K562 (cell line): ENCODE measurements at regions not wholly inside any gene's neighbourhood (a gene's known extent, or its start where the extent isn't known, plus 50 kb on each side); places are given as distances from the start of the nearest gene placed in this dataset.

Experiments
- ATAC-seq: fragments of 200-7000 bp; cut with Tn5 transposase; 3 replicates; pipeline ENCODE4 v1.9.1; 2020; ENCODE audit warnings: moderate library complexity
- BruUV-seq: library from RNA; stranded (reverse); fragments of 400-500 nt; replicated peaks from 2 replicates; lab custom pipeline; 2021; lab: Mats Ljungman, UMichigan
- CTCF ChIA-PET: fragments of 300-600 bp; formaldehyde crosslinking; extraction: SDS; loops from one replicate; lab custom pipeline; 2021; ENCODE audit warnings: low intra/inter-chr PET ratio; lab: Yijun Ruan, JAX
- POLR2A ChIA-PET: fragments of 300-600, 350-650 bp; sonication (Branson Sonifier 250); formaldehyde crosslinking; extraction: SDS; loops from one replicate; lab custom pipeline; 2021; ENCODE audit warnings: antibody characterized with exemption, inconsistent platforms; lab: Yijun Ruan, JAX
- DNase-seq, 4 experiments: peaks; one replicate each; pipeline versions ENCODE4 v3.0.0 to v3.0.0-alpha.2; 2011 to 2018; ENCODE audit warnings: low spot score in 3 of 4, mixed read lengths in 3 of 4; ENCODE audit errors: extremely low read depth in 1 of 4
- FAIRE-seq: peaks from 2 replicates; lab custom pipeline; 2011; peaks lifted over from hg19 to GRCh38; lab: Jason Lieb, UNC
- H2AFZ ChIP-seq: 2 replicates; pipeline ENCODE4 v1.6.0; 2011; ENCODE audit warnings: low read depth, low read length, control low read depth, inconsistent platforms
- H3K27ac ChIP-seq: fragments of 200-600 bp; 3 replicates; pipeline ENCODE4 v1.8.0; 2011; ENCODE audit warnings: low read depth, mild to moderate bottlenecking, control low read depth, inconsistent platforms, low read length, moderate library complexity, mixed read lengths; ENCODE audit errors: extremely low read depth
- H3K27me3 ChIP-seq, 2 experiments: fragments of 300-600 bp in 1 of 2; 2 replicates in 1 of 2; 3 replicates in 1 of 2; pipeline versions ENCODE4 v1.6.0 to v1.8.0; 2011; ENCODE audit warnings: inconsistent platforms in 2 of 2, low read length in 2 of 2, mild to moderate bottlenecking in 1 of 2, mixed read lengths in 1 of 2, moderate library complexity in 1 of 2; ENCODE audit not compliant: control insufficient read depth in 2 of 2, insufficient read depth in 2 of 2
- H3K36me3 ChIP-seq: fragments of 300-600 bp; 3 replicates; pipeline ENCODE4 v1.8.0; 2011; ENCODE audit warnings: mild to moderate bottlenecking, low read length, inconsistent platforms; ENCODE audit not compliant: control insufficient read depth, insufficient read depth
- H3K4me1 ChIP-seq, 2 experiments: fragments of 200-600 bp in 1 of 2; replicated peaks in 1 of 2; 2 replicates in 1 of 2; 3 replicates in 1 of 2; pipeline versions ENCODE4 v1.5.1 to v1.8.0; 2011; ENCODE audit warnings: inconsistent platforms in 2 of 2, low read length in 2 of 2, mild to moderate bottlenecking in 1 of 2, mixed read lengths in 1 of 2, moderate library complexity in 1 of 2; ENCODE audit not compliant: control insufficient read depth in 2 of 2, insufficient read depth in 2 of 2
- H3K4me2 ChIP-seq: 2 replicates; pipeline ENCODE4 v1.6.1; 2011; ENCODE audit warnings: low read length, control low read depth, inconsistent platforms, mixed read lengths; ENCODE audit not compliant: insufficient read depth
- H3K4me3 ChIP-seq: fragments of 200-600 bp; sonication (generic), shearing (Covaris generic); 2 replicates; pipeline ENCODE4 v1.5.1; 2016; ENCODE audit warnings: control low read depth, inconsistent platforms
- H3K79me2 ChIP-seq: fragments of 200-600 bp; 3 replicates; pipeline ENCODE4 v1.8.0; 2011; ENCODE audit warnings: low read length, inconsistent platforms; ENCODE audit not compliant: control insufficient read depth, insufficient read depth
- H3K9ac ChIP-seq, 2 experiments: 2 replicates each; pipeline versions ENCODE4 v1.6.0 to v1.6.1; 2011; ENCODE audit warnings: low read depth in 2 of 2, low read length in 2 of 2, control low read depth in 1 of 2, inconsistent platforms in 1 of 2, mild to moderate bottlenecking in 1 of 2, mixed read lengths in 1 of 2; ENCODE audit not compliant: insufficient read depth in 1 of 2
- H3K9me1 ChIP-seq: one replicate; pipeline ENCODE4 v1.6.0; 2011; ENCODE audit warnings: inconsistent platforms, mild to moderate bottlenecking, low read length, moderate library complexity; ENCODE audit not compliant: control insufficient read depth, insufficient read depth
- H3K9me3 ChIP-seq: replicated peaks from 2 replicates; pipeline ENCODE4 v1.5.1; 2011; ENCODE audit warnings: low read depth, low read length, inconsistent platforms; ENCODE audit not compliant: control insufficient read depth, insufficient read depth
- H4K20me1 ChIP-seq: replicated peaks from 2 replicates; pipeline ENCODE4 v1.6.1; 2011; ENCODE audit warnings: low read length, inconsistent platforms, mixed read lengths; ENCODE audit not compliant: control insufficient read depth, insufficient read depth
- ARNT ChIP-seq, 2 experiments: fragments of 450-650 bp; IDR thresholded peaks; 2 replicates each; pipeline ENCODE4 v1.6.1; 2016; ENCODE audit warnings: mild to moderate bottlenecking in 1 of 2
- CBX1 ChIP-seq: sonication (generic); IDR thresholded peaks from 2 replicates; pipeline ENCODE4 v1.6.1; 2016; ENCODE audit warnings: antibody characterized with exemption, low read depth, mild to moderate bottlenecking
- EP300 ChIP-seq: IDR thresholded peaks from 2 replicates; pipeline ENCODE4 v1.6.1; 2012; ENCODE audit warnings: low read length, improper control_type of control experiment
- POLR2A ChIP-seq: fragments of 450-650 bp; conservative IDR thresholded peaks from 2 replicates; pipeline ENCODE4 v1.6.1; 2016
- POLR2B ChIP-seq: fragments of 450-650 bp; IDR thresholded peaks from 2 replicates; pipeline ENCODE4 v1.6.1; 2018; ENCODE audit warnings: low read depth; ENCODE audit not compliant: partially characterized antibody
- POU5F1 ChIP-seq: fragments of 150-350 bp; IDR thresholded peaks from 2 replicates; pipeline ENCODE4 v1.6.1; 2014; ENCODE audit warnings: borderline replicate concordance, low read length, low read depth, mild to moderate bottlenecking; ENCODE audit not compliant: partially characterized antibody
- PPARD ChIP-seq: fragments of 250-450 bp; sonication (Bioruptor Pico); IDR thresholded peaks from 2 replicates; pipeline ENCODE4 v1.8.0; 2022; ENCODE audit warnings: inconsistent platforms, mild to moderate bottlenecking, moderate library complexity
- RBBP5 ChIP-seq: fragments of 200-600 bp; sonication (generic); IDR thresholded peaks from 2 replicates; pipeline ENCODE4 v1.6.1; 2012; ENCODE audit warnings: borderline replicate concordance, mild to moderate bottlenecking, low read length, control low read depth, inconsistent platforms; ENCODE audit not compliant: insufficient read depth, poor library complexity, severe bottlenecking
- SAFB2 ChIP-seq: fragments of 200-400 bp; formaldehyde crosslinking; IDR thresholded peaks from 2 replicates; pipeline ENCODE4 v1.6.1; 2018; ENCODE audit warnings: borderline replicate concordance, low read length, low read depth, moderate library complexity; ENCODE audit not compliant: severe bottlenecking
- SMARCA4 ChIP-seq: fragments of 450-650 bp; IDR thresholded peaks from 2 replicates; pipeline ENCODE4 v1.6.1; 2016
- ZBTB17 ChIP-seq: fragments of 450-650 bp; formaldehyde crosslinking; IDR thresholded peaks from 2 replicates; pipeline ENCODE4 v1.4.0; 2020; ENCODE audit warnings: mild to moderate bottlenecking
- ZBTB8A ChIP-seq: fragments of 450-650 bp; IDR thresholded peaks from 2 replicates; pipeline ENCODE4 v1.6.1; 2018; ENCODE audit warnings: mild to moderate bottlenecking, moderate library complexity; ENCODE audit not compliant: partially characterized antibody
- ZC3H8 ChIP-seq: fragments of 450-650 bp; IDR thresholded peaks from 2 replicates; pipeline ENCODE4 v1.6.1; 2017
- ZNF232 ChIP-seq: sonication (generic); formaldehyde crosslinking; IDR thresholded peaks from 2 replicates; pipeline ENCODE4 v1.8.0; 2022; ENCODE audit warnings: mild to moderate bottlenecking, missing genetic modification reagents
- ZNF695 ChIP-seq: fragments of 450-650 bp; formaldehyde crosslinking; IDR thresholded peaks from 2 replicates; pipeline ENCODE4 v1.4.0; 2020; ENCODE audit warnings: mild to moderate bottlenecking, moderate library complexity
- ZNF76 ChIP-seq: fragments of 250-450 bp; sonication (Bioruptor Pico); IDR thresholded peaks from 2 replicates; pipeline ENCODE4 v1.4.0; 2020; ENCODE audit warnings: mild to moderate bottlenecking, moderate library complexity, borderline replicate concordance
- WGBS: fragments of 100-300 bp; shearing (Covaris generic); methylation state at CpG from one replicate; pipeline ENCODE4 v1.1.6; 2016; ENCODE audit warnings: low coverage, mixed read lengths; ENCODE audit not compliant: insufficient coverage; ENCODE audit errors: missing lambda C conversion rate; 5-methylcytosine and 5-hydroxymethylcytosine counted together
- in situ Hi-C: fragments of 300-500 bp; cut with MboI; formaldehyde crosslinking; loops from 4 replicates; pipeline ENCODE4 v1.15.0; 2018; ENCODE audit warnings: inconsistent platforms, mixed read lengths
- intact Hi-C: fragments of 100-400 bp; cut with micrococcal nuclease; formaldehyde crosslinking; loops from 2 replicates; pipeline ENCODE4 v1.14.2; 2022
- TF ChIP-seq, protein P1 (sequence below): fragments of 200-800 bp; sonication (Bioruptor generic); IDR thresholded peaks from 2 replicates; pipeline ENCODE4 v1.6.1; 2017; ENCODE audit warnings: missing genetic modification characterization, missing compliant biosample characterization
- TF ChIP-seq, protein P2 (sequence below): fragments of 150-350 bp; conservative IDR thresholded peaks from 2 replicates; pipeline ENCODE4 v1.6.1; 2014; ENCODE audit warnings: low read length
- TF ChIP-seq, protein P3 (sequence below): fragments of 450-650 bp; conservative IDR thresholded peaks from 2 replicates; pipeline ENCODE4 v1.6.1; 2016; ENCODE audit warnings: missing genetic modification characterization, low read depth, mild to moderate bottlenecking, control low read depth, missing compliant biosample characterization

DNA sequence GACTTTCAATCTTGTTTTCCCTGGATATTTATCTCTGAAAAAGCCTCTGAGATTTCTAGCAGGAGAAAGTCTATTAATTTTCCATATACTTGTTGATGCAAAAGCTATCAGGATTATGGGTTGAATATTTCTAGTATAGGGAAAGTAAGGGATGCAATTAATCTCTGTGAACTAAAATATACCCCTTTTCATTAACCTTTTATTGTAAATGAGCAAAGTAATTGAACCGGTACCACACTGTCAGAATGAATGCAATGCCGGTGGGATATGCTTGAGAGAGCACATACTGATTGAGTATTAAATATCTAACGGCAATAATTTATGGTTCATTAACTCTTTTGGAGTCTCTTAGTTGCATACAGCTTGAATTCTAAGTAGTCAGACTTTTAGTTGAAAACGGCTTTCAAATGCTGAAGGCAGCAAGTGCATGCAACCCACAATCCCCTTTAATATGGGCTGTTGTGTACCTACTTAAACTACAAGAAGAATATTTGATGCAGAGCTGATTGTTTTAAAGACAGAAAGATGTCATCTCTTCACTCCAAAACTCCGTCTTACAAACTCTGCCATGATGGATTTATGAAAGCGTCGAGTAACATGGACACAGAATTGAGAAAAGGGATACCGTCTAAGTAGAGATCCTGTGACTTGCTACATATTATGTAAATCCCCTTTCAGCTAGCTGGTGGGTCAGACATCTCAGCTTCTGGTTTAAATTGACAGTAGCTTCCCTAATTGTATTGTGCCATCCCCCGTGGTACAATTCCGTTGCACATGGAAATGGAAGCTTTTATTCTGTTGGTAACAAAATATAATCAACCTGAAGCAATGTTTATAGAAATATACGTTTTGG lies 141.3 kb upstream of the CDH8 start:
- H3K4me2 ChIP-seq: no peak overlapping the region
- H3K27ac ChIP-seq: no peak overlapping the region
- H3K9me1 ChIP-seq: no peaks in the 10 kb centered on the region
- FAIRE-seq (no peak), ATAC-seq (no peak), DNase-seq (no peak)
- no peaks in the 10 kb centered on the region for H3K79me2 ChIP-seq
- H3K9me3 ChIP-seq: no peaks in the 10 kb centered on the region; the same call in 1 of the 2 replicates
- no peaks in the 10 kb centered on the region for H3K36me3 ChIP-seq
- H3K4me3 ChIP-seq: no peak overlapping the region
- WGBS: 0% methylated on average over 11 of the region's 11 CpGs
- no peak overlapping the region for H3K9ac ChIP-seq
- in situ Hi-C loops (no loop called here), intact Hi-C loops (no loop called here)
- ChIA-PET CTCF (no interaction called here), POLR2A (no interaction called here)
- H3K27me3 ChIP-seq: no peaks in the 10 kb centered on the region
- H3K4me1 ChIP-seq: no peaks in the 10 kb centered on the region
- no peaks in the 10 kb centered on the region for H4K20me1 ChIP-seq
- H2AFZ ChIP-seq: no peak overlapping the region
- no TSS peak for BruUV-seq
- no peak for TF ChIP-seq SAFB2
- TF ChIP-seq ZBTB8A: no peak
- no peak for TF ChIP-seq SMARCA4
- TF ChIP-seq ZC3H8: no peak
- no peak for TF ChIP-seq CBX1
- no peak for TF ChIP-seq ZNF232
- TF ChIP-seq POU5F1: no peak
- no peak for TF ChIP-seq RBBP5
- TF ChIP-seq POLR2A: no peak
- no peak for TF ChIP-seq ARNT (IDR thresholded peaks at IDR 0.05)
- no peak for TF ChIP-seq ZBTB17 (CRISPR knock-in tag)
- TF ChIP-seq EP300: no peak
- TF ChIP-seq, protein P1, sequence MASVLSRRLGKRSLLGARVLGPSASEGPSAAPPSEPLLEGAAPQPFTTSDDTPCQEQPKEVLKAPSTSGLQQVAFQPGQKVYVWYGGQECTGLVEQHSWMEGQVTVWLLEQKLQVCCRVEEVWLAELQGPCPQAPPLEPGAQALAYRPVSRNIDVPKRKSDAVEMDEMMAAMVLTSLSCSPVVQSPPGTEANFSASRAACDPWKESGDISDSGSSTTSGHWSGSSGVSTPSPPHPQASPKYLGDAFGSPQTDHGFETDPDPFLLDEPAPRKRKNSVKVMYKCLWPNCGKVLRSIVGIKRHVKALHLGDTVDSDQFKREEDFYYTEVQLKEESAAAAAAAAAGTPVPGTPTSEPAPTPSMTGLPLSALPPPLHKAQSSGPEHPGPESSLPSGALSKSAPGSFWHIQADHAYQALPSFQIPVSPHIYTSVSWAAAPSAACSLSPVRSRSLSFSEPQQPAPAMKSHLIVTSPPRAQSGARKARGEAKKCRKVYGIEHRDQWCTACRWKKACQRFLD (CRISPR knock-in tag): no peak
- no peak for TF ChIP-seq POLR2B
- TF ChIP-seq, protein P2, sequence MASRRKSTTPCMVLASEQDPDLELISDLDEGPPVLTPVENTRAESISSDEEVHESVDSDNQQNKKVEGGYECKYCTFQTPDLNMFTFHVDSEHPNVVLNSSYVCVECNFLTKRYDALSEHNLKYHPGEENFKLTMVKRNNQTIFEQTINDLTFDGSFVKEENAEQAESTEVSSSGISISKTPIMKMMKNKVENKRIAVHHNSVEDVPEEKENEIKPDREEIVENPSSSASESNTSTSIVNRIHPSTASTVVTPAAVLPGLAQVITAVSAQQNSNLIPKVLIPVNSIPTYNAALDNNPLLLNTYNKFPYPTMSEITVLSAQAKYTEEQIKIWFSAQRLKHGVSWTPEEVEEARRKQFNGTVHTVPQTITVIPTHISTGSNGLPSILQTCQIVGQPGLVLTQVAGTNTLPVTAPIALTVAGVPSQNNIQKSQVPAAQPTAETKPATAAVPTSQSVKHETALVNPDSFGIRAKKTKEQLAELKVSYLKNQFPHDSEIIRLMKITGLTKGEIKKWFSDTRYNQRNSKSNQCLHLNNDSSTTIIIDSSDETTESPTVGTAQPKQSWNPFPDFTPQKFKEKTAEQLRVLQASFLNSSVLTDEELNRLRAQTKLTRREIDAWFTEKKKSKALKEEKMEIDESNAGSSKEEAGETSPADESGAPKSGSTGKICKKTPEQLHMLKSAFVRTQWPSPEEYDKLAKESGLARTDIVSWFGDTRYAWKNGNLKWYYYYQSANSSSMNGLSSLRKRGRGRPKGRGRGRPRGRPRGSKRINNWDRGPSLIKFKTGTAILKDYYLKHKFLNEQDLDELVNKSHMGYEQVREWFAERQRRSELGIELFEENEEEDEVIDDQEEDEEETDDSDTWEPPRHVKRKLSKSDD: no peak
- no peak for TF ChIP-seq ZNF76 (CRISPR knock-in tag)
- no peak for TF ChIP-seq ZNF695 (CRISPR knock-in tag)
- TF ChIP-seq PPARD (CRISPR knock-in tag): no peak
- TF ChIP-seq, protein P3, sequence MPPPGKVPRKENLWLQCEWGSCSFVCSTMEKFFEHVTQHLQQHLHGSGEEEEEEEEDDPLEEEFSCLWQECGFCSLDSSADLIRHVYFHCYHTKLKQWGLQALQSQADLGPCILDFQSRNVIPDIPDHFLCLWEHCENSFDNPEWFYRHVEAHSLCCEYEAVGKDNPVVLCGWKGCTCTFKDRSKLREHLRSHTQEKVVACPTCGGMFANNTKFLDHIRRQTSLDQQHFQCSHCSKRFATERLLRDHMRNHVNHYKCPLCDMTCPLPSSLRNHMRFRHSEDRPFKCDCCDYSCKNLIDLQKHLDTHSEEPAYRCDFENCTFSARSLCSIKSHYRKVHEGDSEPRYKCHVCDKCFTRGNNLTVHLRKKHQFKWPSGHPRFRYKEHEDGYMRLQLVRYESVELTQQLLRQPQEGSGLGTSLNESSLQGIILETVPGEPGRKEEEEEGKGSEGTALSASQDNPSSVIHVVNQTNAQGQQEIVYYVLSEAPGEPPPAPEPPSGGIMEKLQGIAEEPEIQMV (tag): no peak
